Epithelial cell of proximal tubule (primary cell): ENCODE measurements at regions not wholly inside any gene's neighbourhood (a gene's known extent, or its start where the extent isn't known, plus 50 kb on each side); places are given as distances from the start of the nearest gene placed in this dataset.
A peak's percentile ranks its signal among the peaks of the same experiment; 100 is the strongest.

Experiments used
- DNase-seq: peaks from one replicate; pipeline ENCODE4 v3.0.0-alpha.2; 2011; ENCODE audit warnings: low read depth
- H3K4me3 ChIP-seq: 2 replicates; pipeline ENCODE4 v1.5.1; 2011; ENCODE audit warnings: low read depth, mild to moderate bottlenecking, low read length
- TF ChIP-seq, protein P1 (sequence below): conservative IDR thresholded peaks from 2 replicates; pipeline ENCODE4 v1.5.1; 2012; ENCODE audit warnings: low read depth, mild to moderate bottlenecking, low read length

DNA sequence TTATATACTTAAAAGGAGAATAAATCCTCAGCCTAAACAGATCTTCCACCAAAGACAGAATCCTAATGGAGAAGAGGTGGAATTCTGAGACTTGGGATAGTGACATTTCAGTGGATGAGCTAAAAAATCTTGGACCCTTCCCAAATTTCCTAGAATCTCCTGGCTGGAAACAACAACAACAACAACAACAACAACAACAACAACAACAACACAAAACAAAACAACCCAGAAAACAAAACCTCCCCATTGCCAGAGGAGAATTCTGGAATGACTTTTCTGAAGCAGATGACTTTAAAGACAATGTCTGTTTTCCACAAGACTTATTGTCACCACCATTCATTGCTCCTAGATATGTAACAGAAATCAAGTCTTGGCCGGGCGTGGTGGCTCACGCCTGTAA is 322.1 kb downstream of the ARL4A start:
- TF ChIP-seq, protein P1, sequence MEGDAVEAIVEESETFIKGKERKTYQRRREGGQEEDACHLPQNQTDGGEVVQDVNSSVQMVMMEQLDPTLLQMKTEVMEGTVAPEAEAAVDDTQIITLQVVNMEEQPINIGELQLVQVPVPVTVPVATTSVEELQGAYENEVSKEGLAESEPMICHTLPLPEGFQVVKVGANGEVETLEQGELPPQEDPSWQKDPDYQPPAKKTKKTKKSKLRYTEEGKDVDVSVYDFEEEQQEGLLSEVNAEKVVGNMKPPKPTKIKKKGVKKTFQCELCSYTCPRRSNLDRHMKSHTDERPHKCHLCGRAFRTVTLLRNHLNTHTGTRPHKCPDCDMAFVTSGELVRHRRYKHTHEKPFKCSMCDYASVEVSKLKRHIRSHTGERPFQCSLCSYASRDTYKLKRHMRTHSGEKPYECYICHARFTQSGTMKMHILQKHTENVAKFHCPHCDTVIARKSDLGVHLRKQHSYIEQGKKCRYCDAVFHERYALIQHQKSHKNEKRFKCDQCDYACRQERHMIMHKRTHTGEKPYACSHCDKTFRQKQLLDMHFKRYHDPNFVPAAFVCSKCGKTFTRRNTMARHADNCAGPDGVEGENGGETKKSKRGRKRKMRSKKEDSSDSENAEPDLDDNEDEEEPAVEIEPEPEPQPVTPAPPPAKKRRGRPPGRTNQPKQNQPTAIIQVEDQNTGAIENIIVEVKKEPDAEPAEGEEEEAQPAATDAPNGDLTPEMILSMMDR: no peak
- H3K4me3 ChIP-seq: no peak overlapping the region
- DNase-seq: no peak

DNA sequence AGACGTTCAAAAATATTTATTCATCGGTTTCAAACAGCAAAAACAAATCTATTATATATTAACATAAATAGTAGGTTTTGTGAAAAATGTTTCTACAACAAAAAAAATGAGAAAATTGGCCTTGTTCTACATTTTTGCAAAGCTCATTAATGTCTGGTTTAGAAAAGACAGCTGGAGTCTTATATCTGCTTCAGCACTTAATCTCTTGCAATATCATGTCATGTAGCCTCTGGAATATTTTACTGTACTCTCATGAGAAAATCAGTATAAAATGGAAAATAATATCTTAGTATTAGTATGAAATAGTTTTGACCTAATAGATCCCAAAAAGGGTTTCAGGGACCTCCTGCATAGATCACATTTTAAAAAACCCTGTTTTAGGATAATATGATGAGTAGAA is 326.6 kb downstream of the ARL4A start:
- no peak overlapping the region for H3K4me3 ChIP-seq
- no peak for DNase-seq
- TF ChIP-seq, protein P1: no peak

DNA sequence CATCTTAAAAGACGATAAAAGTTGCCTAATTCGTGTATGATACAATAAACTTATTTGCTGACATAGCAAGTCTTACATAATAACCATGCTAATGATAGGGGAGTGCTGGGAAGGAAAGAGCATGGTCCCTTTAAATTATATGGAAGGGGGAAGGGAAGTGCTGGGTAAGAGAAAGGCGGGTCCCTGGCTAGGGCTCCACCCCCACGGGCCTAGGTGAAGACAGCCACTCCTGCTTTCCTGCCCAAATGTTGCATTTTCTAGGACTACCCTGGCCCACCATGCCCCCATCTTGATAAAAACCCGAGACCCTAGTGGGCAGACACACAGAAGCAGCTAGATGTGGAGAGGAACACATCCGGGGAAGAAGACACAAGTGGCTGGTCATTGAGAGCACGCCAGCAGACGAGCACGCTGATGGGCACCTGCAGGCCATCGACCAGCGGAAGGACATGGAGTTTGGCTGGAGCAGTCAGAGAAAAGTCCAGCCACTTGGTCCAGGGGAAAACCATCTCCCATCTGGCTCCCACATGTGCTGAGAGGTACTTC is 328.7 kb downstream of the ARL4A start:
- TF ChIP-seq, protein P1: no peak
- H3K4me3 ChIP-seq: no peak overlapping the region
- no peak for DNase-seq

DNA sequence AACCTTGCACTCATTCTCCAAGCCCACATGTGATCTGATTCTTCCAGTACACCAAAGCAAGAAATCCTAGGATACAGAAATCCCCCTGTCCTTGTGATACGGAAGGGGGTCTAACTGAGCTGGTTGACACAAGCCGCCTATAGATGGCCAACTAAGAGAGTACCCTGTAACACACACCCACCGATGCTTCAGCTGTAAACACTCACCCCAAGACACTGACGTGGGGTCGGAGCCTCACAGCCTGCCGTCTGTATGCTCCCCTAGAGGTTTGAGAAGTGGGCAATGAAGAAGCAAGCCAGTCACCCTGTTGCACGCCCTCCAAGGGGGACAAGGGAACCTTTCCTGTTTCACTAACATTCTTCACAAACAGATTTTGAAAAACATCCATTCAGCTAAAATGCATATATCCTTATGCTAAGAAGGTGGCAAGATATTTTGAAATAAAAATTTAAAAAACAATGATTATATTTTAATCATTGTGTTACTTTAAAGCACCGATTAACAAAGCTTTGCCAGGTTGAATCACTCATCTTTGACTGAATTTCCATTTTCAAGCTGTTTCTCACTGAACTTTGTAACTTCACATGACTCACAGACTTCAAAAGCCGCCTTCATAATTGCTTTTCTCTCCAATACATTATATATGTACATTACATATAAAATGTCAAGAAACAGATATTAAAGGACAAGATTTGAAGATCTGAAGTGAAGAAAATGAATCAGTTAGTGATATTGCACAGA is 329.3 kb downstream of the ARL4A start:
- peak; percentile 35 for DNase-seq
- H3K4me3 ChIP-seq: no peak overlapping the region
- TF ChIP-seq, protein P1: no peak

DNA sequence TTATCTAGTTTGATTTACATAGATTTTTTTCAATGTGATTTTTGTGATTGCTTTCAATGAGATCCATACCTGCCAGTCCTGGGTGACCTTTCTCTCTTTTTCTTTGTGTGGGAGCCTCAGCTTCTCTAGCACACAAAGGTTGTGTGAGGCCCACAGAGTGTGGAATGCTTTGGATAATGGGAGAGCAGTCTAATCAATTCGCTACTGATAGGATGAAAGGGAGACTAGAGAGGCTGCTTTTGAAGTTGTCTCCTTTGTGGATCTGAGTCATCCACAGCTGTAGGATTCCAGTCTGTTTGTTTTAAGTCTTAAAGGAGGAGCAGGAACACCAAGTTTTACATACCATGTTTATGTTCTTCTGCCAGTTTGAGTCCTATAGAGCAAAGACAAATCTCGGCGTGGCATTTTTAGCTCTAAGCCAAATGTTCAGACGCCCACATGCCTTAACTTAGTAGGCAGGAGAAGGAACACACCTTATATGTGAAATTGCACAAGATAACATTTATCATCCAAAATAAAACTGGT is 330.0 kb downstream of the ARL4A start:
- TF ChIP-seq, protein P1: no peak
- H3K4me3 ChIP-seq: no peak overlapping the region
- no peak for DNase-seq

DNA sequence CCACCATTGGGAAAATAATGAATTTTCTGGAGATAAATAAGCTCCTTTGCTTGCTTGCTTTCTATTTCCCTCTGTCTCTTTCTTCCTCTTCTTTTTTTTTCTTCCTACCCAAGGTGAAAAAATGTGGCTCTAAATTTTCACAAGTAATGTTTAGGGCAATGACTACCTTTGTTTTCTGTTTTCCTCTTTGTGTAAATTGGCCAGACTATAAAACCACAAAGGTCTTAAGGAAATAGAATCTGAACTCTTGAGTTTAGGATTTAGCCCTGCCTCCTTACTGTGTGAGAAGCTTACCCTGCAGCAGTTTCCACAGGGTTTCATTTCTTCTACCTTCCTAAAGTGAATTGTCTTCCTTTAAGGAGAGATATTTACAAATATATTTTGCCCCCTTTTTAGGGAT is 330.4 kb downstream of the ARL4A start:
- TF ChIP-seq, protein P1: no peak
- DNase-seq: no peak
- H3K4me3 ChIP-seq: no peak overlapping the region
